ENCODE measurements at regions not wholly inside any gene's neighbourhood (a gene's known extent, or its start where the extent isn't known, plus 50 kb on each side); places are given as distances from the start of the nearest gene placed in this dataset.

GRCh38 chr2:224106794-224107193, 67.7 kb upstream of the SERPINE2 start:
- H4K20me1 ChIP-seq (ENCODE audit: insufficient read depth, low read length, poor library complexity, severe bottlenecking), result no peaks in the 10 kb centered on the region
- H3K4me1 ChIP-seq (ENCODE audit: insufficient read depth, low read length, poor library complexity, severe bottlenecking), result peaks cover 7% of the 10 kb centered on the region
- H3K27me3 ChIP-seq (ENCODE audit: insufficient read depth, low read length, poor library complexity, severe bottlenecking), result no peaks in the 10 kb centered on the region
- no peaks in the 10 kb centered on the region for H3K36me3 ChIP-seq (ENCODE audit: insufficient read depth, low read length)
- H3K9me3 ChIP-seq (ENCODE audit: insufficient read depth, low read depth, low read length), result no peaks in the 10 kb centered on the region
- TF ChIP-seq EZH2phosphoT487 (IDR thresholded peaks at IDR 0.05; ENCODE audit: borderline replicate concordance) (no peak), CTCF (conservative IDR thresholded peaks at IDR 0.05; ENCODE audit: low read length) (no peak)
- H3F3A ChIP-seq (ENCODE audit: low read depth), result no peaks in the 10 kb centered on the region
- no peak overlapping the region for H3K9ac ChIP-seq (ENCODE audit: low read depth, low read length, poor library complexity, severe bottlenecking)
- H2AFZ ChIP-seq (ENCODE audit: low read length), result no peak overlapping the region
- no peak overlapping the region for H3K4me3 ChIP-seq (ENCODE audit: low read length, poor library complexity, severe bottlenecking)
- no peak overlapping the region for H3K4me2 ChIP-seq (ENCODE audit: low read depth, low read length, poor library complexity, severe bottlenecking)
- H3K79me2 ChIP-seq (ENCODE audit: insufficient read depth, low read length), result no peaks in the 10 kb centered on the region
- no peaks in the 10 kb centered on the region for H3K9me2 ChIP-seq (replicated peaks; ENCODE audit: low read depth, low read length)

GRCh38 chr2:224104668-224105386, 65.7 kb upstream of the SERPINE2 start:
- Histone ChIP-seq H3K9ac (ENCODE audit: low read depth, low read length, poor library complexity, severe bottlenecking) (no peak overlapping the region), H3K4me2 (ENCODE audit: low read depth, low read length, poor library complexity, severe bottlenecking) (no peak overlapping the region), H2AFZ (ENCODE audit: low read length) (no peak overlapping the region), H3K79me2 (ENCODE audit: insufficient read depth, low read length) (no peaks in the 10 kb centered on the region), H4K20me1 (ENCODE audit: insufficient read depth, low read length, poor library complexity, severe bottlenecking) (no peaks in the 10 kb centered on the region), H3K4me3 (ENCODE audit: low read length, poor library complexity, severe bottlenecking) (no peak overlapping the region), H3K9me2 (replicated peaks; ENCODE audit: low read depth, low read length) (no peaks in the 10 kb centered on the region), H3K4me1 (ENCODE audit: insufficient read depth, low read length, poor library complexity, severe bottlenecking) (peaks cover 7% of the 10 kb centered on the region), H3K36me3 (ENCODE audit: insufficient read depth, low read length) (no peaks in the 10 kb centered on the region), H3K27me3 (ENCODE audit: insufficient read depth, low read length, poor library complexity, severe bottlenecking) (no peaks in the 10 kb centered on the region), H3F3A (ENCODE audit: low read depth) (no peaks in the 10 kb centered on the region), H3K9me3 (ENCODE audit: insufficient read depth, low read depth, low read length) (no peaks in the 10 kb centered on the region)
- TF ChIP-seq EZH2phosphoT487 (IDR thresholded peaks at IDR 0.05; ENCODE audit: borderline replicate concordance) (no peak), CTCF (conservative IDR thresholded peaks at IDR 0.05; ENCODE audit: low read length) (no peak)

- H2AFZ ChIP-seq (ENCODE audit: low read length), result no peak overlapping the region
- no peaks in the 10 kb centered on the region for H3K79me2 ChIP-seq (ENCODE audit: insufficient read depth, low read length)
- no peaks in the 10 kb centered on the region for H4K20me1 ChIP-seq (ENCODE audit: insufficient read depth, low read length, poor library complexity, severe bottlenecking)
- no peak overlapping the region for H3K4me2 ChIP-seq (ENCODE audit: low read depth, low read length, poor library complexity, severe bottlenecking)
- H3F3A ChIP-seq (ENCODE audit: low read depth), result no peaks in the 10 kb centered on the region
- no peaks in the 10 kb centered on the region for H3K9me2 ChIP-seq (replicated peaks; ENCODE audit: low read depth, low read length)
- H3K9me3 ChIP-seq (ENCODE audit: insufficient read depth, low read depth, low read length), result no peaks in the 10 kb centered on the region
- no peak for TF ChIP-seq CTCF (conservative IDR thresholded peaks at IDR 0.05; ENCODE audit: low read length)
- H3K4me3 ChIP-seq (ENCODE audit: low read length, poor library complexity, severe bottlenecking), result no peak overlapping the region
- H3K4me1 ChIP-seq (ENCODE audit: insufficient read depth, low read length, poor library complexity, severe bottlenecking), result peaks cover 7% of the 10 kb centered on the region
- H3K27me3 ChIP-seq (ENCODE audit: insufficient read depth, low read length, poor library complexity, severe bottlenecking), result no peaks in the 10 kb centered on the region
- no peak overlapping the region for H3K9ac ChIP-seq (ENCODE audit: low read depth, low read length, poor library complexity, severe bottlenecking)
- no peaks in the 10 kb centered on the region for H3K36me3 ChIP-seq (ENCODE audit: insufficient read depth, low read length)
These were observed 64.6 kb upstream of the SERPINE2 start for GRCh38 chr2:224103651-224104050.
